Osteoblast (primary cell): ENCODE measurements at regions not wholly inside any gene's neighbourhood (a gene's known extent, or its start where the extent isn't known, plus 50 kb on each side); places are given as distances from the start of the nearest gene placed in this dataset.

Source experiments
- DNase-seq: peaks from one replicate; pipeline ENCODE4 v3.0.0; 2011; ENCODE audit warnings: low spot score, mixed read lengths; ENCODE audit not compliant: insufficient read length; ENCODE audit errors: missing footprints
- H2AFZ ChIP-seq: 2 replicates; pipeline ENCODE4 v1.6.0; 2011; ENCODE audit warnings: mild to moderate bottlenecking, low read length
- H3K27ac ChIP-seq: 2 replicates; pipeline ENCODE4 v1.5.1; 2011; ENCODE audit warnings: mild to moderate bottlenecking, low read depth, low read length, moderate library complexity
- H3K27me3 ChIP-seq: 2 replicates; pipeline ENCODE4 v1.6.0; 2012; ENCODE audit warnings: mild to moderate bottlenecking, control low read depth, inconsistent platforms, low read length, moderate library complexity; ENCODE audit not compliant: insufficient read depth
- H3K36me3 ChIP-seq: 2 replicates; pipeline ENCODE4 v1.5.1; 2011; ENCODE audit warnings: mild to moderate bottlenecking, low read length, control low read depth, moderate library complexity; ENCODE audit not compliant: insufficient read depth
- H3K4me1 ChIP-seq: 2 replicates; pipeline ENCODE4 v1.5.1; 2011; ENCODE audit warnings: mild to moderate bottlenecking, low read length, control low read depth, moderate library complexity; ENCODE audit not compliant: insufficient read depth
- H3K4me2 ChIP-seq: 2 replicates; pipeline ENCODE4 v1.6.0; 2011; ENCODE audit warnings: mild to moderate bottlenecking, low read length; ENCODE audit not compliant: insufficient read depth
- H3K4me3 ChIP-seq: fragments of 200-600 bp; sonication (generic); 3 replicates; pipeline ENCODE4 v1.5.1; 2012; ENCODE audit warnings: mild to moderate bottlenecking, low read length, inconsistent platforms; ENCODE audit not compliant: insufficient read depth
- H3K79me2 ChIP-seq: 2 replicates; pipeline ENCODE4 v1.6.0; 2012; ENCODE audit warnings: mild to moderate bottlenecking, low read length, control low read depth, inconsistent platforms; ENCODE audit not compliant: insufficient read depth
- H3K9me3 ChIP-seq: 2 replicates; pipeline ENCODE4 v1.5.1; 2011; ENCODE audit warnings: low read depth, low read length, control low read depth
- H4K20me1 ChIP-seq: 2 replicates; pipeline ENCODE4 v1.6.0; 2012; ENCODE audit warnings: mild to moderate bottlenecking, low read length, control low read depth; ENCODE audit not compliant: insufficient read depth
- CTCF ChIP-seq: IDR thresholded peaks from 2 replicates; pipeline ENCODE4 v1.5.1; 2011; ENCODE audit warnings: mild to moderate bottlenecking, low read depth, low read length, moderate library complexity; ENCODE audit errors: extremely low read depth

GRCh38 chr4:24400537-24400936 is 183.8 kb downstream of the DHX15 start:
- H3K4me3 ChIP-seq = no peak overlapping the region
- H4K20me1 ChIP-seq = no peaks in the 10 kb centered on the region
- H3K4me1 ChIP-seq = no peaks in the 10 kb centered on the region
- H2AFZ ChIP-seq = no peak overlapping the region
- no peak overlapping the region for H3K4me2 ChIP-seq
- H3K27me3 ChIP-seq = no peaks in the 10 kb centered on the region
- no peak for TF ChIP-seq CTCF
- H3K27ac ChIP-seq = no peak overlapping the region
- H3K36me3 ChIP-seq = no peaks in the 10 kb centered on the region
- no peaks in the 10 kb centered on the region for H3K9me3 ChIP-seq
- H3K79me2 ChIP-seq = no peaks in the 10 kb centered on the region
- DNase-seq = no peak

- no peaks in the 10 kb centered on the region for H4K20me1 ChIP-seq
- H2AFZ ChIP-seq = no peak overlapping the region
- H3K4me3 ChIP-seq = no peak overlapping the region
- no peaks in the 10 kb centered on the region for H3K9me3 ChIP-seq
- no peak for DNase-seq
- H3K27ac ChIP-seq = no peak overlapping the region
- H3K27me3 ChIP-seq = no peaks in the 10 kb centered on the region
- no peak overlapping the region for H3K4me2 ChIP-seq
- no peaks in the 10 kb centered on the region for H3K79me2 ChIP-seq
- H3K4me1 ChIP-seq = no peaks in the 10 kb centered on the region
- H3K36me3 ChIP-seq = no peaks in the 10 kb centered on the region
- no peak for TF ChIP-seq CTCF
Observed at GRCh38 chr4:24396988-24397387, 187.4 kb downstream of the DHX15 start.

GRCh38 chr4:24395937-24396336 is 188.4 kb downstream of the DHX15 start:
- Histone ChIP-seq H3K27ac (no peak overlapping the region), H3K4me1 (no peaks in the 10 kb centered on the region), H4K20me1 (no peaks in the 10 kb centered on the region), H3K27me3 (no peaks in the 10 kb centered on the region), H3K79me2 (no peaks in the 10 kb centered on the region), H3K4me3 (no peak overlapping the region), H3K9me3 (no peaks in the 10 kb centered on the region), H2AFZ (no peak overlapping the region), H3K4me2 (no peak overlapping the region), H3K36me3 (no peaks in the 10 kb centered on the region)
- TF ChIP-seq CTCF = no peak
- no peak for DNase-seq

GRCh38 chr4:24394041-24394440 is 190.3 kb downstream of the DHX15 start:
- TF ChIP-seq CTCF = no peak
- Histone ChIP-seq H3K4me3 (no peak overlapping the region), H3K9me3 (no peaks in the 10 kb centered on the region), H3K27ac (no peak overlapping the region), H3K27me3 (no peaks in the 10 kb centered on the region), H3K4me1 (no peaks in the 10 kb centered on the region), H2AFZ (no peak overlapping the region), H3K4me2 (no peak overlapping the region), H3K36me3 (no peaks in the 10 kb centered on the region), H3K79me2 (no peaks in the 10 kb centered on the region), H4K20me1 (no peaks in the 10 kb centered on the region)
- DNase-seq = no peak
